ENCODE measurements at regions not wholly inside any gene's neighbourhood (a gene's known extent, or its start where the extent isn't known, plus 50 kb on each side); places are given as distances from the start of the nearest gene placed in this dataset.

DNA sequence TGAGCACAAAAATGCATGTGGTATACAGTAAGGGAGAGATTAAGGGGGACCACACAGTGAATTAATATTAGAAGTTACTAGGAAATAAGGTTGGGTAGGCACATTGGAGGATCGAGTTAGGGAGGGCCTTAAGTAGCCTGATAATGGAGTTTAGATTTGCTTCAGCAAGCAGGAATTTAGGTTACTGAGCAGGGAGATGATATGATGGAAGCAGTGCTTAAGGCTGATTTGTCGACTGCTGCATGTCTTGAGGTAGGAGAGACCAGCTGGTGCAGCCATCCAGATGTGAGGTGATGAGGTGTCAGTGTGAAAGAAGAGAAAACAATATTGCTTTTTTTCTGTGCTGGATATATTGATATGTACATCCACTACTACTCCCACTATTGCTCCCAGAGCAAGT is 55.2 kb upstream of the ACTBL2 start:
- 81 to 99% methylated on average over 2 of the region's 2 CpGs for WGBS, 2 donors
- no peak overlapping the region for H3K4me3 ChIP-seq (ENCODE audit: low read depth, poor library complexity, severe bottlenecking)
- no peak for DNase-seq (ENCODE audit: low spot score in 2 of 2)
- intact Hi-C loops (cut with DNase I; ENCODE audit: low total_unique reads) = no loop called here
- TF ChIP-seq, protein P1, sequence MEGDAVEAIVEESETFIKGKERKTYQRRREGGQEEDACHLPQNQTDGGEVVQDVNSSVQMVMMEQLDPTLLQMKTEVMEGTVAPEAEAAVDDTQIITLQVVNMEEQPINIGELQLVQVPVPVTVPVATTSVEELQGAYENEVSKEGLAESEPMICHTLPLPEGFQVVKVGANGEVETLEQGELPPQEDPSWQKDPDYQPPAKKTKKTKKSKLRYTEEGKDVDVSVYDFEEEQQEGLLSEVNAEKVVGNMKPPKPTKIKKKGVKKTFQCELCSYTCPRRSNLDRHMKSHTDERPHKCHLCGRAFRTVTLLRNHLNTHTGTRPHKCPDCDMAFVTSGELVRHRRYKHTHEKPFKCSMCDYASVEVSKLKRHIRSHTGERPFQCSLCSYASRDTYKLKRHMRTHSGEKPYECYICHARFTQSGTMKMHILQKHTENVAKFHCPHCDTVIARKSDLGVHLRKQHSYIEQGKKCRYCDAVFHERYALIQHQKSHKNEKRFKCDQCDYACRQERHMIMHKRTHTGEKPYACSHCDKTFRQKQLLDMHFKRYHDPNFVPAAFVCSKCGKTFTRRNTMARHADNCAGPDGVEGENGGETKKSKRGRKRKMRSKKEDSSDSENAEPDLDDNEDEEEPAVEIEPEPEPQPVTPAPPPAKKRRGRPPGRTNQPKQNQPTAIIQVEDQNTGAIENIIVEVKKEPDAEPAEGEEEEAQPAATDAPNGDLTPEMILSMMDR (IDR thresholded peaks at IDR 0.05) = no peak
- TF ChIP-seq POLR2A (IDR thresholded peaks at IDR 0.05) = no peak

- DNase-seq (ENCODE audit: low spot score in 2 of 2) = no peak
- H3K4me3 ChIP-seq (ENCODE audit: low read depth, poor library complexity, severe bottlenecking) = no peak overlapping the region
- TF ChIP-seq, protein P1 (IDR thresholded peaks at IDR 0.05) = no peak
- no peak for TF ChIP-seq POLR2A (IDR thresholded peaks at IDR 0.05)
- WGBS, 2 donors = 60 to 69% methylated on average over 4 of the region's 4 CpGs
- intact Hi-C loops (cut with DNase I; ENCODE audit: low total_unique reads) = no loop called here
Observed at GRCh38 chr5:57532513-57533497, 50.2 kb upstream of the ACTBL2 start.

Measured in lower leg skin (tissue), 4 donors.